ENCODE measurements at regions not wholly inside any gene's neighbourhood (a gene's known extent, or its start where the extent isn't known, plus 50 kb on each side); places are given as distances from the start of the nearest gene placed in this dataset.

DNA sequence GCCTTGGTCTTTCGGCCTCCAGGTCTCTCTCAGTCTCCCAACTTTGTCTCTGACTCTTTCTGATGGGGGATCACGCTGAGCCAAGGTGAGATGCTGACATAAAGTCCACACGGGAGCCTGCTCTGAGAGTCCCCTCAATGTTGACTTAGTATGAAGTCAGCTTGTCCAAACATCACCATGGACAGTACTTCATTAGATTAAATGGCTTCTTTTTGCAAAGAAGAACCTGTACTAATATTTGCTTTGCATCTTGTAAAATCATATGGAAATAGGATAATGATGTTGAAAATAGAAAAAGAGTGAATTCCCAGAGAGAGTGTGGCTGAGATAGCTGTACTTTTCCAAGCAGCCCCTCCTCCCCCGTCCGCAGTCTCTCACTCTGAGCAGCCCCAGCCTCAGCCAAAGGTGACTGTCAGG lies 56.7 kb upstream of the SIAH1 start:
- TF ChIP-seq, protein P1, sequence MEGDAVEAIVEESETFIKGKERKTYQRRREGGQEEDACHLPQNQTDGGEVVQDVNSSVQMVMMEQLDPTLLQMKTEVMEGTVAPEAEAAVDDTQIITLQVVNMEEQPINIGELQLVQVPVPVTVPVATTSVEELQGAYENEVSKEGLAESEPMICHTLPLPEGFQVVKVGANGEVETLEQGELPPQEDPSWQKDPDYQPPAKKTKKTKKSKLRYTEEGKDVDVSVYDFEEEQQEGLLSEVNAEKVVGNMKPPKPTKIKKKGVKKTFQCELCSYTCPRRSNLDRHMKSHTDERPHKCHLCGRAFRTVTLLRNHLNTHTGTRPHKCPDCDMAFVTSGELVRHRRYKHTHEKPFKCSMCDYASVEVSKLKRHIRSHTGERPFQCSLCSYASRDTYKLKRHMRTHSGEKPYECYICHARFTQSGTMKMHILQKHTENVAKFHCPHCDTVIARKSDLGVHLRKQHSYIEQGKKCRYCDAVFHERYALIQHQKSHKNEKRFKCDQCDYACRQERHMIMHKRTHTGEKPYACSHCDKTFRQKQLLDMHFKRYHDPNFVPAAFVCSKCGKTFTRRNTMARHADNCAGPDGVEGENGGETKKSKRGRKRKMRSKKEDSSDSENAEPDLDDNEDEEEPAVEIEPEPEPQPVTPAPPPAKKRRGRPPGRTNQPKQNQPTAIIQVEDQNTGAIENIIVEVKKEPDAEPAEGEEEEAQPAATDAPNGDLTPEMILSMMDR (conservative IDR thresholded peaks at IDR 0.05; ENCODE audit: low read length), result no peak
- no peak for TF ChIP-seq EZH2phosphoT487 (IDR thresholded peaks at IDR 0.05; ENCODE audit: borderline replicate concordance)

Data from Loucy (cell line).